HL-60 (cell line): ENCODE measurements at regions not wholly inside any gene's neighbourhood (a gene's known extent, or its start where the extent isn't known, plus 50 kb on each side); places are given as distances from the start of the nearest gene placed in this dataset.

ENCODE experiments used
- GABPA ChIP-seq: IDR thresholded peaks from 2 replicates; pipeline ENCODE4 v1.6.1; 2012; ENCODE audit warnings: low read depth
- POLR2AphosphoS5 ChIP-seq: IDR thresholded peaks from 2 replicates; pipeline ENCODE4 v1.6.1; 2012; ENCODE audit warnings: low read depth
- TF ChIP-seq, protein P1 (sequence below): IDR thresholded peaks from one replicate; pipeline ENCODE4 v1.5.1; 2011; ENCODE audit warnings: low read length, control low read depth, inconsistent platforms; ENCODE audit not compliant: insufficient read depth

DNA sequence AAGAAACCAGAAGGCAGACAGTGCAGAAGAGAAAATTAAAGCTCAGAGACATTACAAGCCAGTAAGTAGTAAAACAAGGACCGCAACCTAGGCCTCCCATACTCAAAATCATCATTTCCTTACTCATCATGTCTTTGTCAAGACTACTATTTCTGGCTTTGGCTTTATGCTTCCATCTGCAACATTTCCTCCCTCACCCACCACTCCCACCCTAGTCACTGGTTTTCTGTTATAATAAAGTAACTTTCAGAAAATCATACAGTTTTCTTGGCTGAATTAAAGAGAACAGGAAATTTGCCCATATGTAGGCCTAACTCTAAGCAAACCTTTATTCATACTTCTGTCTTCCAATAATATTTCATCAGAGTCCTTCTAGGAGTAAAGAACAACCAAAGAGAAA lies 247.6 kb upstream of the RORA start:
- TF ChIP-seq, protein P1, sequence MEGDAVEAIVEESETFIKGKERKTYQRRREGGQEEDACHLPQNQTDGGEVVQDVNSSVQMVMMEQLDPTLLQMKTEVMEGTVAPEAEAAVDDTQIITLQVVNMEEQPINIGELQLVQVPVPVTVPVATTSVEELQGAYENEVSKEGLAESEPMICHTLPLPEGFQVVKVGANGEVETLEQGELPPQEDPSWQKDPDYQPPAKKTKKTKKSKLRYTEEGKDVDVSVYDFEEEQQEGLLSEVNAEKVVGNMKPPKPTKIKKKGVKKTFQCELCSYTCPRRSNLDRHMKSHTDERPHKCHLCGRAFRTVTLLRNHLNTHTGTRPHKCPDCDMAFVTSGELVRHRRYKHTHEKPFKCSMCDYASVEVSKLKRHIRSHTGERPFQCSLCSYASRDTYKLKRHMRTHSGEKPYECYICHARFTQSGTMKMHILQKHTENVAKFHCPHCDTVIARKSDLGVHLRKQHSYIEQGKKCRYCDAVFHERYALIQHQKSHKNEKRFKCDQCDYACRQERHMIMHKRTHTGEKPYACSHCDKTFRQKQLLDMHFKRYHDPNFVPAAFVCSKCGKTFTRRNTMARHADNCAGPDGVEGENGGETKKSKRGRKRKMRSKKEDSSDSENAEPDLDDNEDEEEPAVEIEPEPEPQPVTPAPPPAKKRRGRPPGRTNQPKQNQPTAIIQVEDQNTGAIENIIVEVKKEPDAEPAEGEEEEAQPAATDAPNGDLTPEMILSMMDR, result no peak
- TF ChIP-seq POLR2AphosphoS5 (no peak), GABPA (no peak)
